Neural cell (in vitro differentiated cells): ENCODE measurements at regions not wholly inside any gene's neighbourhood (a gene's known extent, or its start where the extent isn't known, plus 50 kb on each side); places are given as distances from the start of the nearest gene placed in this dataset.

Source experiments
- H2AFZ ChIP-seq: fragments of 200-600, 300-800 bp; sonication (generic), shearing (Covaris generic); 2 replicates; pipeline ENCODE4 v1.6.0; 2014; ENCODE audit warnings: low read depth, mild to moderate bottlenecking, antibody characterized with exemption, low read length, moderate library complexity
- H3F3A ChIP-seq: fragments of 200-600 bp; shearing (Covaris generic); 2 replicates; pipeline ENCODE4 v1.6.1; 2016; ENCODE audit warnings: mild to moderate bottlenecking, moderate library complexity, mixed read lengths, antibody characterized with exemption, low read length; ENCODE audit not compliant: insufficient read depth, poor library complexity, severe bottlenecking
- H3K27ac ChIP-seq: fragments of 200-600, 300-800 bp; sonication (generic), shearing (Covaris generic); 2 replicates; pipeline ENCODE4 v1.5.1; 2014; ENCODE audit warnings: mild to moderate bottlenecking, low read length, moderate library complexity
- H3K27me3 ChIP-seq: fragments of 300-800, 200-600 bp; sonication (generic), shearing (Covaris generic); 2 replicates; pipeline ENCODE4 v1.6.0; 2014; ENCODE audit warnings: mild to moderate bottlenecking, low read depth, low read length, moderate library complexity; ENCODE audit not compliant: insufficient read depth
- H3K36me3 ChIP-seq: fragments of 300-800, 200-600 bp; sonication (generic), shearing (Covaris generic); 2 replicates; pipeline ENCODE4 v1.5.1; 2014; ENCODE audit warnings: mild to moderate bottlenecking, antibody characterized with exemption, low read length, moderate library complexity; ENCODE audit not compliant: insufficient read depth
- H3K4me2 ChIP-seq: fragments of 300-800, 200-600 bp; sonication (generic), shearing (Covaris generic); 2 replicates; pipeline ENCODE4 v1.6.0; 2014; ENCODE audit warnings: mild to moderate bottlenecking, low read length
- H3K4me3 ChIP-seq: fragments of 300-800, 200-600 bp; sonication (generic), shearing (Covaris generic); 2 replicates; pipeline ENCODE4 v1.5.1; 2014; ENCODE audit warnings: mild to moderate bottlenecking, low read length, moderate library complexity
- H3K79me2 ChIP-seq: fragments of 200-600 bp; shearing (Covaris generic); replicated peaks from 2 replicates; pipeline ENCODE4 v1.6.0; 2014; ENCODE audit warnings: mild to moderate bottlenecking, low read length, moderate library complexity; ENCODE audit not compliant: insufficient read depth
- H3K9ac ChIP-seq: fragments of 300-800, 200-600 bp; sonication (generic), shearing (Covaris generic); 2 replicates; pipeline ENCODE4 v1.6.1; 2016; ENCODE audit warnings: mild to moderate bottlenecking, low read length, mixed read lengths
- H3K9me2 ChIP-seq: fragments of 200-600 bp; shearing (Covaris generic); 2 replicates; pipeline ENCODE4 v1.6.1; 2016; ENCODE audit warnings: mild to moderate bottlenecking, low read length, mixed read lengths; ENCODE audit not compliant: insufficient read depth
- H3K9me3 ChIP-seq: fragments of 200-600, 300-800 bp; sonication (generic), shearing (Covaris generic); 2 replicates; pipeline ENCODE4 v1.6.1; 2016; ENCODE audit warnings: mild to moderate bottlenecking, mixed run types, low read length, moderate library complexity, mixed read lengths
- H4K20me1 ChIP-seq: fragments of 200-600 bp; shearing (Covaris generic); 2 replicates; pipeline ENCODE4 v1.6.1; 2016; ENCODE audit warnings: mild to moderate bottlenecking, mixed run types; ENCODE audit not compliant: insufficient read depth
- EP300 ChIP-seq: fragments of 450-650 bp; conservative IDR thresholded peaks from 2 replicates; pipeline ENCODE4 v1.6.1; 2014; ENCODE audit warnings: antibody characterized with exemption, mild to moderate bottlenecking, moderate library complexity; ENCODE audit not compliant: poor library complexity, severe bottlenecking
- EZH2 ChIP-seq: fragments of 200-600, 300-800 bp; shearing (Covaris generic), sonication (generic); IDR thresholded peaks from 2 replicates; pipeline ENCODE4 v1.6.1; 2014; ENCODE audit warnings: antibody characterized with exemption, low read length, borderline replicate concordance, mild to moderate bottlenecking; ENCODE audit not compliant: insufficient read depth, poor library complexity, severe bottlenecking
- MXI1 ChIP-seq: fragments of 450-650 bp; conservative IDR thresholded peaks from 2 replicates; pipeline ENCODE4 v1.6.1; 2014; ENCODE audit warnings: antibody characterized with exemption, mild to moderate bottlenecking; ENCODE audit not compliant: poor library complexity, severe bottlenecking
- POLR2AphosphoS5 ChIP-seq: IDR thresholded peaks from 2 replicates; pipeline ENCODE4 v1.6.1; 2012
- RAD21 ChIP-seq: fragments of 450-650 bp; conservative IDR thresholded peaks from 2 replicates; pipeline ENCODE4 v1.6.1; 2014; ENCODE audit warnings: antibody characterized with exemption, mild to moderate bottlenecking, moderate library complexity
- SMC3 ChIP-seq: fragments of 450-650 bp; conservative IDR thresholded peaks from 2 replicates; pipeline ENCODE4 v1.6.1; 2014; ENCODE audit warnings: antibody characterized with exemption, mild to moderate bottlenecking, moderate library complexity; ENCODE audit not compliant: poor library complexity
- TAF1 ChIP-seq: IDR thresholded peaks from 2 replicates; pipeline ENCODE4 v1.6.1; 2012; ENCODE audit warnings: low read depth
- TF ChIP-seq, protein P1 (sequence below): fragments of 450-650 bp; IDR thresholded peaks from 2 replicates; pipeline ENCODE4 v1.5.1; 2014; ENCODE audit warnings: antibody characterized with exemption, mild to moderate bottlenecking, moderate library complexity; ENCODE audit not compliant: poor library complexity, severe bottlenecking
- TF ChIP-seq, protein P2 (sequence below): IDR thresholded peaks from 2 replicates; pipeline ENCODE4 v1.6.1; 2012; ENCODE audit warnings: borderline replicate concordance

GRCh38 chr1:224535641-224536040 lies 80.5 kb upstream of the CNIH3 start:
- H3K79me2 ChIP-seq = no peaks in the 10 kb centered on the region
- H3K9ac ChIP-seq = no peak overlapping the region
- no peaks in the 10 kb centered on the region for H3K9me2 ChIP-seq
- H3K4me2 ChIP-seq = no peak overlapping the region
- TF ChIP-seq EZH2 = no peak
- H3K27ac ChIP-seq = no peak overlapping the region
- no peaks in the 10 kb centered on the region for H3K27me3 ChIP-seq
- H3K36me3 ChIP-seq = no peaks in the 10 kb centered on the region
- no peaks in the 10 kb centered on the region for H4K20me1 ChIP-seq
- H3K9me3 ChIP-seq = no peaks in the 10 kb centered on the region
- H2AFZ ChIP-seq = no peak overlapping the region
- no peak overlapping the region for H3K4me3 ChIP-seq
- H3F3A ChIP-seq = no peaks in the 10 kb centered on the region

GRCh38 chr1:224539971-224540370 lies 76.1 kb upstream of the CNIH3 start:
- H3F3A ChIP-seq = no peaks in the 10 kb centered on the region
- H3K36me3 ChIP-seq = no peaks in the 10 kb centered on the region
- no peaks in the 10 kb centered on the region for H4K20me1 ChIP-seq
- no peak overlapping the region for H3K9ac ChIP-seq
- H3K79me2 ChIP-seq = no peaks in the 10 kb centered on the region
- H2AFZ ChIP-seq = no peak overlapping the region
- H3K27ac ChIP-seq = no peak overlapping the region
- H3K9me2 ChIP-seq = no peaks in the 10 kb centered on the region
- no peak overlapping the region for H3K4me3 ChIP-seq
- H3K9me3 ChIP-seq = no peaks in the 10 kb centered on the region
- TF ChIP-seq POLR2AphosphoS5 = no peak
- TF ChIP-seq RAD21 = no peak
- TF ChIP-seq, protein P1, sequence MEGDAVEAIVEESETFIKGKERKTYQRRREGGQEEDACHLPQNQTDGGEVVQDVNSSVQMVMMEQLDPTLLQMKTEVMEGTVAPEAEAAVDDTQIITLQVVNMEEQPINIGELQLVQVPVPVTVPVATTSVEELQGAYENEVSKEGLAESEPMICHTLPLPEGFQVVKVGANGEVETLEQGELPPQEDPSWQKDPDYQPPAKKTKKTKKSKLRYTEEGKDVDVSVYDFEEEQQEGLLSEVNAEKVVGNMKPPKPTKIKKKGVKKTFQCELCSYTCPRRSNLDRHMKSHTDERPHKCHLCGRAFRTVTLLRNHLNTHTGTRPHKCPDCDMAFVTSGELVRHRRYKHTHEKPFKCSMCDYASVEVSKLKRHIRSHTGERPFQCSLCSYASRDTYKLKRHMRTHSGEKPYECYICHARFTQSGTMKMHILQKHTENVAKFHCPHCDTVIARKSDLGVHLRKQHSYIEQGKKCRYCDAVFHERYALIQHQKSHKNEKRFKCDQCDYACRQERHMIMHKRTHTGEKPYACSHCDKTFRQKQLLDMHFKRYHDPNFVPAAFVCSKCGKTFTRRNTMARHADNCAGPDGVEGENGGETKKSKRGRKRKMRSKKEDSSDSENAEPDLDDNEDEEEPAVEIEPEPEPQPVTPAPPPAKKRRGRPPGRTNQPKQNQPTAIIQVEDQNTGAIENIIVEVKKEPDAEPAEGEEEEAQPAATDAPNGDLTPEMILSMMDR = no peak
- TF ChIP-seq EP300 = no peak
- no peak for TF ChIP-seq EZH2
- TF ChIP-seq, protein P2, sequence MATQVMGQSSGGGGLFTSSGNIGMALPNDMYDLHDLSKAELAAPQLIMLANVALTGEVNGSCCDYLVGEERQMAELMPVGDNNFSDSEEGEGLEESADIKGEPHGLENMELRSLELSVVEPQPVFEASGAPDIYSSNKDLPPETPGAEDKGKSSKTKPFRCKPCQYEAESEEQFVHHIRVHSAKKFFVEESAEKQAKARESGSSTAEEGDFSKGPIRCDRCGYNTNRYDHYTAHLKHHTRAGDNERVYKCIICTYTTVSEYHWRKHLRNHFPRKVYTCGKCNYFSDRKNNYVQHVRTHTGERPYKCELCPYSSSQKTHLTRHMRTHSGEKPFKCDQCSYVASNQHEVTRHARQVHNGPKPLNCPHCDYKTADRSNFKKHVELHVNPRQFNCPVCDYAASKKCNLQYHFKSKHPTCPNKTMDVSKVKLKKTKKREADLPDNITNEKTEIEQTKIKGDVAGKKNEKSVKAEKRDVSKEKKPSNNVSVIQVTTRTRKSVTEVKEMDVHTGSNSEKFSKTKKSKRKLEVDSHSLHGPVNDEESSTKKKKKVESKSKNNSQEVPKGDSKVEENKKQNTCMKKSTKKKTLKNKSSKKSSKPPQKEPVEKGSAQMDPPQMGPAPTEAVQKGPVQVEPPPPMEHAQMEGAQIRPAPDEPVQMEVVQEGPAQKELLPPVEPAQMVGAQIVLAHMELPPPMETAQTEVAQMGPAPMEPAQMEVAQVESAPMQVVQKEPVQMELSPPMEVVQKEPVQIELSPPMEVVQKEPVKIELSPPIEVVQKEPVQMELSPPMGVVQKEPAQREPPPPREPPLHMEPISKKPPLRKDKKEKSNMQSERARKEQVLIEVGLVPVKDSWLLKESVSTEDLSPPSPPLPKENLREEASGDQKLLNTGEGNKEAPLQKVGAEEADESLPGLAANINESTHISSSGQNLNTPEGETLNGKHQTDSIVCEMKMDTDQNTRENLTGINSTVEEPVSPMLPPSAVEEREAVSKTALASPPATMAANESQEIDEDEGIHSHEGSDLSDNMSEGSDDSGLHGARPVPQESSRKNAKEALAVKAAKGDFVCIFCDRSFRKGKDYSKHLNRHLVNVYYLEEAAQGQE = no peak
- H3K4me2 ChIP-seq = no peak overlapping the region
- H3K27me3 ChIP-seq = no peaks in the 10 kb centered on the region

DNA sequence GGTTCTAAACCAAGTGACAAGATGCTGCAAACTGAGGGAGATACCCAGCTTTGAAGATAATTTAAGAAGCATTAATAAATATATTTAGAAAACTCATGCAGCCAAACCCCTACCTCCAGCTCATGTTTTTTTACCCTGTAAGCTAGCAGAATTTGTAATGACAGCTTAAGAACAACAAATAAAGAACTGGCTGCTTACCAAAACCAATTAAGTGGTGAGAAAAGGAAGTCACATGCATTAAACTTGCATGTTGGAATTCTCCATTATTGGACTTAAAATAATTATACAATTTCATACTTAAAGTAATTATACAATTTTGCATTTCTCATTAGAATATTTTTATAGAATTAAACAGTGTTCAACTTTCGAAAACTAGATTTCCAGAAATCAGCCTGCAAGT lies 75.6 kb upstream of the CNIH3 start:
- Histone ChIP-seq H3K36me3 (no peaks in the 10 kb centered on the region), H3K4me2 (no peak overlapping the region), H3K9me2 (no peaks in the 10 kb centered on the region), H4K20me1 (no peaks in the 10 kb centered on the region), H3K4me3 (no peak overlapping the region), H3K9me3 (no peaks in the 10 kb centered on the region), H3K79me2 (no peaks in the 10 kb centered on the region), H3K27me3 (no peaks in the 10 kb centered on the region), H3K9ac (no peak overlapping the region), H3F3A (no peaks in the 10 kb centered on the region), H3K27ac (no peak overlapping the region), H2AFZ (no peak overlapping the region)
- TF ChIP-seq RAD21 (no peak), SMC3 (no peak), MXI1 (no peak), EP300 (no peak), EZH2 (no peak), TAF1 (no peak), POLR2AphosphoS5 (no peak)
- TF ChIP-seq, protein P2 = no peak
- TF ChIP-seq, protein P1 = no peak
